Activated CD4-positive, alpha-beta T cell treated with anti-CD3 and anti-CD28 coated beads, Interleukin-2, amount 10 ng/mL, durations not matched to agents 24 days and 14 days (primary cell): ENCODE measurements at regions not wholly inside any gene's neighbourhood (a gene's known extent, or its start where the extent isn't known, plus 50 kb on each side); places are given as distances from the start of the nearest gene placed in this dataset.

Experiments
- DNase-seq: peaks from one replicate; pipeline ENCODE4 v3.0.0; 2022
- H3K27ac Mint-ChIP-seq: one replicate; pipeline ENCODE4 v1.8.0; 2022; ENCODE audit warnings: mild to moderate bottlenecking, mixed read lengths
- H3K27me3 Mint-ChIP-seq: one replicate; pipeline ENCODE4 v1.8.0; 2022; ENCODE audit warnings: mixed read lengths
- H3K36me3 Mint-ChIP-seq: one replicate; pipeline ENCODE4 v1.8.0; 2022; ENCODE audit warnings: low read depth, mild to moderate bottlenecking, mixed read lengths
- H3K4me1 Mint-ChIP-seq: one replicate; pipeline ENCODE4 v1.8.0; 2021; ENCODE audit warnings: mixed read lengths
- H3K4me3 Mint-ChIP-seq: one replicate; pipeline ENCODE4 v1.8.0; 2022; ENCODE audit warnings: mild to moderate bottlenecking, moderate library complexity, mixed read lengths
- H3K9me3 Mint-ChIP-seq: one replicate; pipeline ENCODE4 v1.8.0; 2021; ENCODE audit warnings: mixed read lengths
- intact Hi-C: fragments of 100-400 bp; cut with micrococcal nuclease; formaldehyde crosslinking; loops from one replicate; pipeline ENCODE4 v1.15.1; 2023

DNA sequence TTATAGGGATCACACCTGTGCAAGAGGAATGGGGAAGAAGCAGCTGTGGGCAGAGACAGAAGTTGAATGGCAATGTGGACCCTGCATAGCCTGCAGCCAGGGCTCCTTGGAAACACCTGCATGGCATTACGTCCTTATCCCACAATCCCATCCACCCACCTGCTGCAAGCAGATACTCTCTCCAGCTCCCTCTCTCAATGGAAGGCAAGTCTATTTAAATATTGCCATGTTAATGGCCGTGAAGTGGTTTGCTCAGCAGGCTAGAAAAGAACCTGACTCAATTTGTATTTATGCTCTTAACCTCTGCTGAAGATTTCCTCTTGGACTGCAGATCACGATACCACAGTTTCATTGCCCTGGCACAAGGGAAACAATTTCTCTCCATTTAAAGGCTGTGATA, 417.0 kb downstream of the TYW1 start:
- Mint-ChIP-seq H3K4me1 (no peaks in the 10 kb centered on the region), H3K4me3 (no peak overlapping the region), H3K27ac (no peak overlapping the region), H3K9me3 (peaks cover 11% of the 10 kb centered on the region), H3K36me3 (no peaks in the 10 kb centered on the region), H3K27me3 (no peaks in the 10 kb centered on the region)
- intact Hi-C loops = no loop called here
- DNase-seq = no peak

DNA sequence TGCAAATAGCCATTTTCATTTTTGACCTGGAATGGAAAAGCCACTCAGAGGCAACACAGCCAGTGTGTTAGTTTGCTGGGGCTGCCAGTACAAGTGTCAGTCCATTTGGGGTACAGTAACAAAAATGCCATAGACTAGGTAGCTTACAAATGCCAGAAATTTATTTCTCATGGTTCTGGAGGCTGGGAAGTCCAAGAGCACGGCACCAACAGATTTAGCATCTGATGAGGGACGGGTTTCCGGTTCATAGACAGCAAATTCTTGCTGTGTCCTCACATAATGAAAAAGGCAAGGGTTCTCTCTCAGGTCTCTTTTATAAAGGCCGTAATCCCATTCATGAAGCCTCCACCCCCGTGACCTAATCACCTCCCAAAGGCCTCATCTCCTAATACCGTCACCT, 418.2 kb downstream of the TYW1 start:
- intact Hi-C loops = no loop called here

GRCh38 chr7:67422601-67423000, 426.0 kb downstream of the TYW1 start:
- Mint-ChIP-seq H3K9me3 (peaks cover 4% of the 10 kb centered on the region), H3K4me1 (no peaks in the 10 kb centered on the region), H3K4me3 (no peak overlapping the region), H3K27ac (no peak overlapping the region), H3K27me3 (no peaks in the 10 kb centered on the region), H3K36me3 (no peaks in the 10 kb centered on the region)
- DNase-seq = no peak
- intact Hi-C loops = no loop called here

More for the DNA sequence above, 418.2 kb downstream of the TYW1 start:
- Mint-ChIP-seq H3K27me3 (no peaks in the 10 kb centered on the region), H3K9me3 (peaks cover 15% of the 10 kb centered on the region), H3K36me3 (no peaks in the 10 kb centered on the region), H3K4me1 (no peaks in the 10 kb centered on the region), H3K27ac (no peak overlapping the region), H3K4me3 (no peak overlapping the region)
- DNase-seq = no peak

- Mint-ChIP-seq H3K9me3 (peaks cover 4% of the 10 kb centered on the region), H3K4me1 (no peaks in the 10 kb centered on the region), H3K36me3 (no peaks in the 10 kb centered on the region), H3K27ac (no peak overlapping the region), H3K4me3 (no peak overlapping the region), H3K27me3 (no peaks in the 10 kb centered on the region)
- DNase-seq = no peak
- intact Hi-C loops = no loop called here
Observed at GRCh38 chr7:67423065-67423464, 426.4 kb downstream of the TYW1 start.

- H3K4me1 Mint-ChIP-seq = no peaks in the 10 kb centered on the region
- DNase-seq = no peak
- no peak overlapping the region for H3K4me3 Mint-ChIP-seq
- no peaks in the 10 kb centered on the region for H3K27me3 Mint-ChIP-seq
- no peak overlapping the region for H3K27ac Mint-ChIP-seq
- H3K9me3 Mint-ChIP-seq = no peaks in the 10 kb centered on the region
- intact Hi-C loops = no loop called here
- no peaks in the 10 kb centered on the region for H3K36me3 Mint-ChIP-seq
Observed at GRCh38 chr7:67426654-67427053, 430.0 kb downstream of the TYW1 start.

DNA sequence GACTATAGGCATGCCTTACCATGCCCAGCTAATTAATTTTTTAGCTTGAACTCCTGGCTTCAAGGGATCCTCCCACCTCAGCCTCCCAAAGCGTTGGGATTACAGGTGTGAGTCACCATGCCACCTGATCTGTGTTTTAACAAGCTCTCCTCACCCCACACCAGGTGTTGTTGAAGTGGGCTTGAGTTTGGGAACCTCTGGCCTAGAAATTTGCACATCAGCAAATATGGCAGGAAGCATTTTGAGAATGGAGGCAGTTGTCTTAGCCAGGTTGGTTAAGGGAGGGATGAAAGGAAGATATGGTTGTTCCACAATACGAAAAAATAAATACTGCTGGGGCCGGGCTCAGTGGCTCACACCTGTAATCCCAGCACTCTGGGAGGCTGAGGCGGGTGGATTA, 433.1 kb downstream of the TYW1 start:
- Mint-ChIP-seq H3K9me3 (peaks cover 7% of the 10 kb centered on the region), H3K27me3 (no peaks in the 10 kb centered on the region), H3K27ac (no peak overlapping the region), H3K36me3 (no peaks in the 10 kb centered on the region), H3K4me1 (no peaks in the 10 kb centered on the region), H3K4me3 (no peak overlapping the region)
- intact Hi-C loops = no loop called here
- no peak for DNase-seq

- no peaks in the 10 kb centered on the region for H3K4me1 Mint-ChIP-seq
- H3K36me3 Mint-ChIP-seq = no peaks in the 10 kb centered on the region
- intact Hi-C loops = no loop called here
- peaks cover 7% of the 10 kb centered on the region for H3K9me3 Mint-ChIP-seq
- H3K27ac Mint-ChIP-seq = no peak overlapping the region
- no peak overlapping the region for H3K4me3 Mint-ChIP-seq
- no peak for DNase-seq
- no peaks in the 10 kb centered on the region for H3K27me3 Mint-ChIP-seq
Observed at GRCh38 chr7:67432536-67433234, 436.1 kb downstream of the TYW1 start.

DNA sequence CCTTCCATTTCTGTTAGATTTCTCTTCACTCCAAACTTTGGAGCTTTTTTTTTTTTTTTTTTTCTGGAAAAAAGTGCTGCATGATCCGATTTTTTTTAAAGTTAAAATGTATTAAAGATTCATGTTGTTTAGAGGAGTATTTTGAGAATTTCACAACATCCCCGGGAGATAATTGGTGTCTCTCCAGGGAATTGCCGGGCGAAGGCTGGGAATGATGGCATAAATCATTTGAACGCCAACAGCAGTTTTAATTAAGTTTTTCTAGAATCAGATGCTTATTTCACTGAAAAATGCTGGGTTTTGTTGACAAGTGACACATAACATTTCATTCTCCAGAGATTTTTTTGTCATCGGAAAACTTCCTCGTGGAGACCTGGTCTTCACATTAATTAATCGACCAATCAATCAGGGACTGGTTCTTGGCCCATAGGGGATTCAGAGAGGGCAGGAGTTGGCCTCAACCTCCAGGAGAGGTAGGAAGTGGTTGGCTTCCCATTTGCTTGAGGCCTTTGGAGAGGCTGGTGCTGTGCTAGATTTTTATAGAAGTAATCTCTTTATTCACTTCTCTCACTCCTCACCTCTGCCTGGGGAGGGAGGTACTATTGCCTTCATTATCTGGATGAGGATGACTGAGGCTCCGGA, 439.4 kb downstream of the TYW1 start:
- Mint-ChIP-seq H3K4me3 (no peak overlapping the region), H3K36me3 (no peaks in the 10 kb centered on the region), H3K4me1 (no peaks in the 10 kb centered on the region), H3K27me3 (no peaks in the 10 kb centered on the region), H3K27ac (no peak overlapping the region), H3K9me3 (peaks cover 7% of the 10 kb centered on the region)
- no peak for DNase-seq
- intact Hi-C loops = no loop called here

DNA sequence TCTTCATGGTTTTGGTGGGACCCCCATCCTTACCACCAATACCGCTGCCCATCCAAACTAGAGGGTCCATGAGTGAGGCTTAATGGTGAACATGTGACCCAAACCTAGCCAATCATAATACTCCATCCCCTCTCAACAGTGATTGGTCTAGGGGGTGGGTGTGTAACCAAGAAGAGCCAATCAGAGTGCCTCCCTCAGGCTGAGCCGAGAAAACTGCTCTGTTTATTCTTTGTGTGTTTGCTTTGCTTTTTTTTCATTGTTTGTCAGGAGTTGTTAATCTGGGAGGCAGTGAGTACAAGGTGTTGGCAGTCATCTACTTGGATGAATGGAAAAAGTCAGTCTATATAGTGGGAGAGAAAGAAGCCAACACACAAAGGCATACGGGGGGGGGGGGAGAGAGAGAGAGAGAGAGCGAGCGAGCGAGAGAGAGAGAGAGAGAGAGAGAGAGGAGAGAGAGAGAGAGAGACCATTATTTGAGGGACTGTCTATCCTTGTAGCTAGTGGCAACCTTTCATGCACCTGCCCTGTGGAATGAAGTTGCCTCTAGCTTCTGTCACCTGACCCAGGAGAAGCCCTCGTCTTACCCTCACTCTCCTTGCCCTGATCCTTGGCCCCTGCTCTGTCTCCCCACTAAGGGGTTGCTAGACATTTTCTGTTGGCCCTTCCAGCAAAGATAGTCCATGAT, 441.7 kb downstream of the TYW1 start:
- no peaks in the 10 kb centered on the region for H3K36me3 Mint-ChIP-seq
- no peaks in the 10 kb centered on the region for H3K27me3 Mint-ChIP-seq
- no peak overlapping the region for H3K4me3 Mint-ChIP-seq
- no peak overlapping the region for H3K27ac Mint-ChIP-seq
- intact Hi-C loops = no loop called here
- no peaks in the 10 kb centered on the region for H3K4me1 Mint-ChIP-seq
- DNase-seq = no peak
- H3K9me3 Mint-ChIP-seq = peaks cover 6% of the 10 kb centered on the region

DNA sequence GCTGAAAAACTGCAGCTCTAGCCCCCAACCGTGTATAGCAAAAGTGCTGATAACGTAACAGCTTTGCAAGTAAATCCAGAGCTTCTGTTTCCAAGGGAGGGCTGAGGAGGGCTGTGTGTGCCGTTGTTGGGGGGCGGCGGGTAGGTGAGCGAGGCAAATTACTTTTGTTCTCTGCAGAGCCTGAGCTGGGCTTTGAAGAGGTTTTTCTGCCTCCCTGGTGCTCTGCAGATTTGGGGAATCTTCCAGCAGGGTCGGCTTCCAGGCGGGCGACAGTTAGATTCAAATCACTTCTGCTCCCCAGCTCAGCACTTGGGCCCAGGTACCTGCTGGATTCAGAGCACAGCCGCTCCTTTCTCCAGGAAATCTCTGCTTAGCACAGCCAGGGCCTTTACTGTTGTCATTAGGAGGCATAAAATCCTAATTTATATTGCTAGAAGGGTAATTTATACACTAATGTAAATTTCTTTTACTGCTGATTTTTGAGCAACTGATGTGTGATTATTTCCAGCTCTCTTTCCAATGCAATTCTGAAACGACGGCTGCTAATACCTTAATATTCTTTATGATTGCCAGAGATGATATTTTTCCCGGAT, 442.4 kb downstream of the TYW1 start:
- DNase-seq = no peak
- no peaks in the 10 kb centered on the region for H3K4me1 Mint-ChIP-seq
- no peaks in the 10 kb centered on the region for H3K27me3 Mint-ChIP-seq
- H3K36me3 Mint-ChIP-seq = no peaks in the 10 kb centered on the region
- H3K9me3 Mint-ChIP-seq = peaks cover 4% of the 10 kb centered on the region
- intact Hi-C loops = no loop called here
- no peak overlapping the region for H3K4me3 Mint-ChIP-seq
- no peak overlapping the region for H3K27ac Mint-ChIP-seq

DNA sequence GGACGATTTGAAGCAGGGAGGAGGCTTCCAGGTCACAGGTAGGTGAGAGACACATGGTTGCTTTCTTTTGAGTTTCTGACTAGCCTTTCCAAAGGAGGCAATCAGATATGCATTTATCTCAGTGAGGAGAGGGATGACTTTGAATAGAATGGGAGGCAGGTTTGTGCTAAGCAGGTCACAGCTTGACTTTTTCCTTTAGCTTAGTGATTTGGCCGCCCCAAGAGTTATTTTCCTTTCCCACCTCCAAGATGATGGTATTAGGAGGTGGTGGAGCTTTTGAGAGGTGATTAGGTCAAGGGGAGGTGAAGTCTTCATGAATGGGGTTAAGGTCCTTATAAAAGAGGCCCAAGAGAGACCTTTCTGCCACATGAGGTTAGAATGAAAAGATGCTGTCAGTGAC, 443.7 kb downstream of the TYW1 start:
- Mint-ChIP-seq H3K4me1 (no peaks in the 10 kb centered on the region), H3K36me3 (no peaks in the 10 kb centered on the region), H3K4me3 (no peak overlapping the region), H3K27ac (no peak overlapping the region), H3K27me3 (no peaks in the 10 kb centered on the region), H3K9me3 (peaks cover 6% of the 10 kb centered on the region)
- intact Hi-C loops = no loop called here
- DNase-seq = no peak

DNA sequence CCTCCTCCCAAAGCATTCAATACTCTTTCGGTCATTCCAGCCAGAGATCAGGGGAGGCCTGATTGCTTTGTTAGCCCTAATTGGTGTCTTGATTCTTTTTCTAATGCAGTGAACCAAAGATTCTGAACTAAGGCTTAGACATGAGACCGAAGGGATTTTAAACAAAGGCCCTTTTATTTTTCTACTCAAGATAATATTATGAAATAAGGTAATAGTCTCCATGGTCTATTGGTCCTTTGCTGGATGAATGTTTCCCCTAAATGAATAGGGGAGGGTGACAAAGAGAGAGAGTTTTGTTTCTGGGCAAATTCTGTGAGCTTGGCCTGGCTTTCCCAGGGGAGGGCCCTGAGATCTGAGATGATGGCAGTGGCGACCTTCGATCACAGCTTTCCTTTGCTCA, 449.1 kb downstream of the TYW1 start:
- no peak overlapping the region for H3K27ac Mint-ChIP-seq
- H3K4me3 Mint-ChIP-seq = no peak overlapping the region
- H3K4me1 Mint-ChIP-seq = no peaks in the 10 kb centered on the region
- H3K36me3 Mint-ChIP-seq = no peaks in the 10 kb centered on the region
- H3K9me3 Mint-ChIP-seq = peaks cover 9% of the 10 kb centered on the region
- intact Hi-C loops = no loop called here
- DNase-seq = no peak
- no peaks in the 10 kb centered on the region for H3K27me3 Mint-ChIP-seq

DNA sequence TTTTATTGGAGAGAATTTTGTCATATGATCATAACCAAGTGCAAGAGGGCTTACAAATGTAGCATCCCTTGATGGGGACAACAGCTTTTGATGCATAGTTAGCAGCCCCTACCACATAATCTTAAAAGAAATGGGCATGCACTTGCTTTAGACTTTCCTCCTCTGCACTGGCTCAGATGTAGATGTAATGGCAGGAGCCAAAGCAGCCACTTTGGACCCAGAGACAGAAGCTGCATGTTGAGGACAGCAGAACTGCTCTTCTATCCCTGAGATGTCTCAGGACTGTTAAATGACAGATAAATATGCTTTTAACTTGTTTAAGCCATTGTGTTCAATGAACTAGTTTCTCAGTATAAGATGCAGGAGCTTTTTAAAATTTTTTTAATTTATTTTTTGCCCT, 450.7 kb downstream of the TYW1 start:
- intact Hi-C loops = no loop called here
- H3K27me3 Mint-ChIP-seq = no peaks in the 10 kb centered on the region
- H3K4me1 Mint-ChIP-seq = no peaks in the 10 kb centered on the region
- H3K4me3 Mint-ChIP-seq = no peak overlapping the region
- H3K27ac Mint-ChIP-seq = no peak overlapping the region
- peaks cover 12% of the 10 kb centered on the region for H3K9me3 Mint-ChIP-seq
- DNase-seq = no peak
- H3K36me3 Mint-ChIP-seq = no peaks in the 10 kb centered on the region

DNA sequence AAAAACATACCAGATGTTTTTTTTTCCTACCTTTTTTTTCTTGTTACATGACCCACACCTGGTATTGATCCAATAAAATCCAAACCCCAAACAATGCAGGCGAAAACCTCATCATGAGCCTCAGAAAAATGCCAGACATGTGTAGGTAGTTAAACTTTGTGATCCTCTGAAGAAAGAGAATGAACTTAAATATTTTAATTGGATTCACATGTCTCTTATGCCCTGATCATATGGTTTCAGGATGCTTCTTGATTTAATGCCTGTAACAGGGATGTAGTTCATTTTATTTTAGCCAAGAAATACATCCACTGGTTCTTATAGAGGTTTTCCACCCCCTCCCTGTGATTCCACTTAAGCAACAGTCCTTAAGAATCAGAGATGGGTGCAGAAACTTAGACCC, 451.6 kb downstream of the TYW1 start:
- Mint-ChIP-seq H3K9me3 (peaks cover 13% of the 10 kb centered on the region), H3K27ac (no peak overlapping the region), H3K4me3 (no peak overlapping the region), H3K36me3 (no peaks in the 10 kb centered on the region), H3K4me1 (no peaks in the 10 kb centered on the region), H3K27me3 (no peaks in the 10 kb centered on the region)
- intact Hi-C loops = no loop called here
- no peak for DNase-seq
